ENCODE measurements at regions not wholly inside any gene's neighbourhood (a gene's known extent, or its start where the extent isn't known, plus 50 kb on each side); places are given as distances from the start of the nearest gene placed in this dataset.
A peak's percentile ranks its signal among the peaks of the same experiment; 100 is the strongest.

GRCh38 chr11:129703846-129704245, 111.8 kb upstream of the TMEM45B start:
- no peak overlapping the region for H3K4me2 ChIP-seq (ENCODE audit: insufficient read depth, low read length)
- intact Hi-C loops (cut with micrococcal nuclease) = no loop called here
- no peak for ATAC-seq
- peak in 2 of 4 experiments; percentile 3 to 4 for DNase-seq (ENCODE audit: extremely low read depth in 1 of 4, low spot score in 3 of 4)
- H3K27ac ChIP-seq (ENCODE audit: extremely low read depth, low read depth, low read length) = no peak overlapping the region
- H2AFZ ChIP-seq (ENCODE audit: low read depth, low read length) = no peak overlapping the region
- BruUV-seq (replicated peaks) = no TSS peak
- no peaks in the 10 kb centered on the region for H3K79me2 ChIP-seq (ENCODE audit: control insufficient read depth, insufficient read depth, low read length)
- H3K9me3 ChIP-seq (replicated peaks; ENCODE audit: control insufficient read depth, insufficient read depth, low read depth, low read length) = no peaks in the 10 kb centered on the region
- no peaks in the 10 kb centered on the region for H3K9me1 ChIP-seq (ENCODE audit: control insufficient read depth, insufficient read depth, low read length)
- ChIA-PET POLR2A (no interaction called here), CTCF (ENCODE audit: low intra/inter-chr PET ratio) (no interaction called here)
- H3K27me3 ChIP-seq (ENCODE audit: control insufficient read depth in 2 of 2, insufficient read depth in 2 of 2, low read length in 2 of 2) = peaks cover 2 to 32% of the 10 kb centered on the region in 2 experiments; a peak in 3 of 5 replicates
- H4K20me1 ChIP-seq (replicated peaks; ENCODE audit: control insufficient read depth, insufficient read depth, low read length) = no peaks in the 10 kb centered on the region
- H3K4me1 ChIP-seq (replicated peaks in 1 of 2; ENCODE audit: control insufficient read depth in 2 of 2, insufficient read depth in 2 of 2, low read length in 2 of 2) = no peaks in the 10 kb centered on the region
- TF ChIP-seq, protein P1, sequence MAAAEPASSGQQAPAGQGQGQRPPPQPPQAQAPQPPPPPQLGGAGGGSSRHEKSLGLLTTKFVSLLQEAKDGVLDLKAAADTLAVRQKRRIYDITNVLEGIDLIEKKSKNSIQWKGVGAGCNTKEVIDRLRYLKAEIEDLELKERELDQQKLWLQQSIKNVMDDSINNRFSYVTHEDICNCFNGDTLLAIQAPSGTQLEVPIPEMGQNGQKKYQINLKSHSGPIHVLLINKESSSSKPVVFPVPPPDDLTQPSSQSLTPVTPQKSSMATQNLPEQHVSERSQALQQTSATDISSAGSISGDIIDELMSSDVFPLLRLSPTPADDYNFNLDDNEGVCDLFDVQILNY (CRISPR knock-in tag; IDR thresholded peaks at IDR 0.05) = no peak
- TF ChIP-seq SRSF1 (IDR thresholded peaks at IDR 0.05; ENCODE audit: low read depth, low read length) = no peak
- no peak for TF ChIP-seq RBBP5 (IDR thresholded peaks at IDR 0.05; ENCODE audit: borderline replicate concordance, insufficient read depth, low read length, poor library complexity, severe bottlenecking)
- TF ChIP-seq MED1 (CRISPR knock-in tag; IDR thresholded peaks at IDR 0.05; ENCODE audit: borderline replicate concordance) = no peak
- no peak for TF ChIP-seq SNIP1 (IDR thresholded peaks at IDR 0.05; ENCODE audit: low read depth)
- no peak for TF ChIP-seq MBD1 (CRISPR knock-in tag; IDR thresholded peaks at IDR 0.05)
- TF ChIP-seq PHB (CRISPR knock-in tag; IDR thresholded peaks at IDR 0.05) = no peak
- TF ChIP-seq CBX1 (IDR thresholded peaks at IDR 0.05; ENCODE audit: low read depth) = no peak
- no peak for TF ChIP-seq ATF7 (IDR thresholded peaks at IDR 0.05)
- TF ChIP-seq SMARCE1 (IDR thresholded peaks at IDR 0.05) = no peak
- TF ChIP-seq MYNN (IDR thresholded peaks at IDR 0.05) = no peak
- no peak for TF ChIP-seq MYNN (CRISPR knock-in tag; IDR thresholded peaks at IDR 0.05)
- TF ChIP-seq GABPB1 (CRISPR knock-in tag; IDR thresholded peaks at IDR 0.05) = no peak
- no peak for TF ChIP-seq BRD4 (IDR thresholded peaks at IDR 0.05)
- FAIRE-seq = no peak
- H3K9ac ChIP-seq (ENCODE audit: insufficient read depth in 1 of 2, low read depth in 2 of 2, low read length in 2 of 2) = no peak overlapping the region
- H3K4me3 ChIP-seq = no peak overlapping the region
- in situ Hi-C loops (cut with MboI) = no loop called here
- no peaks in the 10 kb centered on the region for H3K36me3 ChIP-seq (ENCODE audit: control insufficient read depth, insufficient read depth, low read length)
- 0% methylated on average over 6 of the region's 6 CpGs for WGBS (ENCODE audit: insufficient coverage, low coverage, missing lambda C conversion rate)

All from K562 (cell line).